ENCODE measurements at regions not wholly inside any gene's neighbourhood (a gene's known extent, or its start where the extent isn't known, plus 50 kb on each side); places are given as distances from the start of the nearest gene placed in this dataset.

- TF ChIP-seq CTCF (IDR thresholded peaks at IDR 0.05) (no peak), POLR2AphosphoS5 (IDR thresholded peaks at IDR 0.05) (no peak), POLR2A (IDR thresholded peaks at IDR 0.05) (no peak)
These were observed 265.2 kb downstream of the GADD45G start for GRCh38 chr9:89869793-89870580.

Data from breast epithelium (tissue), 3 donors.